Activated B cell treated with CpG ODN at 0.5 μM for 24 hours (primary cell): ENCODE measurements at regions not wholly inside any gene's neighbourhood (a gene's known extent, or its start where the extent isn't known, plus 50 kb on each side); places are given as distances from the start of the nearest gene placed in this dataset.

ENCODE experiments used
- ATAC-seq: fragments of 200-7000 bp; cut with Tn5 transposase; one replicate; pipeline ENCODE4 v1.10.0; 2021; ENCODE audit warnings: low read depth, mild to moderate bottlenecking, moderate library complexity
- CTCF ChIA-PET: fragments of 350-600 bp; sonication (Branson Sonifier 250); formaldehyde crosslinking; loops from one replicate; lab custom pipeline; 2021; ENCODE audit warnings: antibody characterized with exemption; lab: Charles Lee
- POLR2A ChIA-PET: fragments of 350-600 bp; sonication (Branson Sonifier 250); formaldehyde crosslinking; loops from one replicate; lab custom pipeline; 2021; ENCODE audit warnings: antibody characterized with exemption; lab: Charles Lee
- DNase-seq: peaks from one replicate; pipeline ENCODE4 v3.0.0; 2022
- H3K27ac Mint-ChIP-seq: one replicate; pipeline ENCODE4 v1.8.0; 2020; ENCODE audit warnings: mixed read lengths
- H3K27me3 Mint-ChIP-seq: one replicate; pipeline ENCODE4 v1.8.0; 2021; ENCODE audit warnings: mixed read lengths
- H3K36me3 Mint-ChIP-seq: one replicate; pipeline ENCODE4 v1.8.0; 2021; ENCODE audit warnings: low read depth, mixed read lengths
- H3K4me1 Mint-ChIP-seq: one replicate; pipeline ENCODE4 v1.8.0; 2021; ENCODE audit warnings: mixed read lengths
- H3K4me3 Mint-ChIP-seq: one replicate; pipeline ENCODE4 v1.8.0; 2020; ENCODE audit warnings: mild to moderate bottlenecking, mixed read lengths
- H3K9me3 Mint-ChIP-seq: one replicate; pipeline ENCODE4 v1.8.0; 2020; ENCODE audit warnings: mixed read lengths
- CTCF ChIP-seq: fragments of 200-600 bp; IDR thresholded peaks from one replicate; pipeline ENCODE4 v1.8.0; 2022; ENCODE audit warnings: antibody characterized with exemption, mild to moderate bottlenecking
- intact Hi-C: fragments of 100-400 bp; cut with micrococcal nuclease; formaldehyde crosslinking; loops from one replicate; pipeline ENCODE4 v1.15.1; 2024

DNA sequence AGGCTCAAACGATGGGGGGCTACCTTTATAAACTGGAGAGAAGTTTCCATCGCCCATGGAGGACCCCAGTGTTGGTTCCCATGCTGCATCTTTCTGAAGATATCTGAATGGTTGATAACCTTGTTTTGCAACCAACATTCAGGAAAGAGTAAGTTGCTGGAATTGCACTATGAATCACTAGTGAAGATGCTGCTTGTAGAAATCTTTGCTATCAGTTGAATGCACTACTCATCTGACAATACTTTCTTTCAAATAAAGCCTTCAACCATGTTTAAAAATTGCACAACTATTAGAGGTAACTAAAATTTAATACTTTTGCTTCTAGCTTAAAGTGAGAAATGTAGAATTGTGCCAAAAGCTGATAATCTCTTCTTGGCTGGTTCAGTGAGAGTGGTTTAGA, 86.8 kb upstream of the HIVEP3 start:
- POLR2A ChIA-PET, result no interaction called here
- intact Hi-C loops, result no loop called here
- Mint-ChIP-seq H3K27ac (no peak overlapping the region), H3K36me3 (no peaks in the 10 kb centered on the region), H3K9me3 (no peaks in the 10 kb centered on the region), H3K4me3 (no peak overlapping the region), H3K4me1 (no peaks in the 10 kb centered on the region), H3K27me3 (peaks cover 2% of the 10 kb centered on the region)
- ATAC-seq (no peak), DNase-seq (no peak)
- no peak for TF ChIP-seq CTCF
- CTCF ChIA-PET, result no interaction called here

GRCh38 chr1:42004860-42005259, 86.1 kb upstream of the HIVEP3 start:
- no peaks in the 10 kb centered on the region for H3K36me3 Mint-ChIP-seq

GRCh38 chr1:42004322-42004721, 85.6 kb upstream of the HIVEP3 start:
- DNase-seq, result no peak
- no peak overlapping the region for H3K27ac Mint-ChIP-seq
- H3K4me1 Mint-ChIP-seq, result no peaks in the 10 kb centered on the region
- TF ChIP-seq CTCF, result no peak
- ATAC-seq, result no peak
- ChIA-PET CTCF (no interaction called here), POLR2A (no interaction called here)
- intact Hi-C loops, result no loop called here
- H3K36me3 Mint-ChIP-seq, result no peaks in the 10 kb centered on the region
- H3K4me3 Mint-ChIP-seq, result no peak overlapping the region
- H3K27me3 Mint-ChIP-seq, result peaks cover 2% of the 10 kb centered on the region
- no peaks in the 10 kb centered on the region for H3K9me3 Mint-ChIP-seq

More at GRCh38 chr1:42004860-42005259, 86.1 kb upstream of the HIVEP3 start:
- Mint-ChIP-seq H3K4me3 (no peak overlapping the region), H3K4me1 (no peaks in the 10 kb centered on the region), H3K27ac (no peak overlapping the region), H3K9me3 (no peaks in the 10 kb centered on the region), H3K27me3 (peaks cover 2% of the 10 kb centered on the region)
- no peak for ATAC-seq
- no peak for TF ChIP-seq CTCF
- intact Hi-C loops, result no loop called here
- DNase-seq, result no peak
- POLR2A ChIA-PET, result no interaction called here
- CTCF ChIA-PET, result no interaction called here

GRCh38 chr1:42003433-42003832, 84.7 kb upstream of the HIVEP3 start:
- Mint-ChIP-seq H3K4me3 (no peak overlapping the region), H3K9me3 (no peaks in the 10 kb centered on the region), H3K27ac (no peak overlapping the region), H3K27me3 (peaks cover 2% of the 10 kb centered on the region), H3K4me1 (no peaks in the 10 kb centered on the region), H3K36me3 (no peaks in the 10 kb centered on the region)
- intact Hi-C loops, result no loop called here
- DNase-seq, result no peak
- no peak for TF ChIP-seq CTCF
- POLR2A ChIA-PET, result no interaction called here
- no peak for ATAC-seq
- CTCF ChIA-PET, result no interaction called here

DNA sequence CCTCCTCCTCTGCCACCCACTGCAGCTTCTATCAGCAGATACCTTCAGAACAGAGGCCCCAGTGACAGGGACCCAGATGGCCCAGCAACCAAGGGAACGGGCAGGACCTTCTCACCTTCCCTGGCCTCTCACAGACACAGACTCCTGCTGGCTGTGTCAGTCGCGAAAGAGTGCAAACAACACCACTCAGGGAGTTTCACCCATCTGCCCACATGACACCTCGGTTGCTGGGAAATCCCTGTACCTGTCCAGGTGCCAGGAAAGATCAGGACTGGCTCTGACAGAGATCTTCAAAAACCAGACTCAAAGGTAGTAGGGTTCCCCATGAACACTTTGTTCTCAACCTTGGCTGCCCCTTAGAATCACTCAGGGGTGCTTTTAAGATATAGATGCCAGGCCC, 83.5 kb upstream of the HIVEP3 start:
- Mint-ChIP-seq H3K36me3 (no peaks in the 10 kb centered on the region), H3K4me3 (no peak overlapping the region), H3K27ac (no peak overlapping the region), H3K4me1 (no peaks in the 10 kb centered on the region), H3K9me3 (no peaks in the 10 kb centered on the region), H3K27me3 (peaks cover 2% of the 10 kb centered on the region)
- ChIA-PET CTCF (no interaction called here), POLR2A (no interaction called here)
- DNase-seq (no peak), ATAC-seq (no peak)
- intact Hi-C loops, result no loop called here
- TF ChIP-seq CTCF, result no peak
